ENCODE measurements at regions not wholly inside any gene's neighbourhood (a gene's known extent, or its start where the extent isn't known, plus 50 kb on each side); places are given as distances from the start of the nearest gene placed in this dataset.

DNA sequence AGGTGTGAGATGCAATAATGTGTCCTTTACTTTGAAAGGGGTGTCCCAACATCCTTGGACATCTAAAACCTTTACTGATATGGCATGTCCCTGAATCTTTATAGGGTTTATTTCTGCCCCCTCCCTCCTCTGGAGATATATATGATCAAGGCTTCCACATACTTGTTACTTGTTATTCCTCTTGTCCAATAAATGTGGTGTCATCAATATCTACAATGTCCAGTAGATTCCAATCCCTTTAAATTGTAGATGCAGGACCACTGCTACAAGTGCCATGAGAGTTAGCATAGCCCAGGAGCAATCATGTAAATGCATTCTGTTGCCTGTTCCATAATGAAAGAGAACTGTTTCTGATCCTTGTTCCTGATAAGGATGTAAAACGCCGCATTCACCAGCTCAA is 479.7 kb upstream of the MEIS1 start:
- Histone ChIP-seq H4K20me1 (ENCODE audit: insufficient read depth, low read length) (no peaks in the 10 kb centered on the region), H3K4me3 (ENCODE audit: insufficient read depth, low read depth, low read length) (no peak overlapping the region), H3K79me2 (ENCODE audit: insufficient read depth, low read length) (no peaks in the 10 kb centered on the region), H3K27me3 (ENCODE audit: insufficient read depth, low read length) (no peaks in the 10 kb centered on the region), H2AFZ (ENCODE audit: low read depth, low read length) (no peak overlapping the region), H3K9ac (ENCODE audit: low read length) (no peak overlapping the region), H3K9me3 (ENCODE audit: insufficient read depth, low read depth, low read length) (no peaks in the 10 kb centered on the region), H3K27ac (ENCODE audit: low read depth, low read length) (no peak overlapping the region), H3K36me3 (ENCODE audit: insufficient read depth, low read length) (no peaks in the 10 kb centered on the region), H3K4me1 (ENCODE audit: insufficient read depth, low read length) (no peaks in the 10 kb centered on the region), H3K4me2 (ENCODE audit: low read length) (no peak overlapping the region)
- Mint-ChIP-seq H3K4me1 (ENCODE audit: low read depth, unreplicated experiment) (no peaks in the 10 kb centered on the region), H3K27ac (ENCODE audit: unreplicated experiment) (no peak overlapping the region), H3K9me3 (ENCODE audit: unreplicated experiment) (peaks cover 3% of the 10 kb centered on the region), H3K27me3 (ENCODE audit: low read depth, unreplicated experiment) (peaks cover 16% of the 10 kb centered on the region), H3K36me3 (ENCODE audit: low read depth, unreplicated experiment) (no peaks in the 10 kb centered on the region), H3K4me3 (ENCODE audit: unreplicated experiment) (no peak overlapping the region)
- TF ChIP-seq, protein P1, sequence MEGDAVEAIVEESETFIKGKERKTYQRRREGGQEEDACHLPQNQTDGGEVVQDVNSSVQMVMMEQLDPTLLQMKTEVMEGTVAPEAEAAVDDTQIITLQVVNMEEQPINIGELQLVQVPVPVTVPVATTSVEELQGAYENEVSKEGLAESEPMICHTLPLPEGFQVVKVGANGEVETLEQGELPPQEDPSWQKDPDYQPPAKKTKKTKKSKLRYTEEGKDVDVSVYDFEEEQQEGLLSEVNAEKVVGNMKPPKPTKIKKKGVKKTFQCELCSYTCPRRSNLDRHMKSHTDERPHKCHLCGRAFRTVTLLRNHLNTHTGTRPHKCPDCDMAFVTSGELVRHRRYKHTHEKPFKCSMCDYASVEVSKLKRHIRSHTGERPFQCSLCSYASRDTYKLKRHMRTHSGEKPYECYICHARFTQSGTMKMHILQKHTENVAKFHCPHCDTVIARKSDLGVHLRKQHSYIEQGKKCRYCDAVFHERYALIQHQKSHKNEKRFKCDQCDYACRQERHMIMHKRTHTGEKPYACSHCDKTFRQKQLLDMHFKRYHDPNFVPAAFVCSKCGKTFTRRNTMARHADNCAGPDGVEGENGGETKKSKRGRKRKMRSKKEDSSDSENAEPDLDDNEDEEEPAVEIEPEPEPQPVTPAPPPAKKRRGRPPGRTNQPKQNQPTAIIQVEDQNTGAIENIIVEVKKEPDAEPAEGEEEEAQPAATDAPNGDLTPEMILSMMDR (IDR thresholded peaks at IDR 0.05; ENCODE audit: insufficient read depth, low read depth, low read length): no peak
- TF ChIP-seq EZH2 (IDR thresholded peaks at IDR 0.05; ENCODE audit: insufficient read depth, low read length): no peak
- DNase-seq (ENCODE audit: low read depth) (no peak), FAIRE-seq (no peak)

DNA sequence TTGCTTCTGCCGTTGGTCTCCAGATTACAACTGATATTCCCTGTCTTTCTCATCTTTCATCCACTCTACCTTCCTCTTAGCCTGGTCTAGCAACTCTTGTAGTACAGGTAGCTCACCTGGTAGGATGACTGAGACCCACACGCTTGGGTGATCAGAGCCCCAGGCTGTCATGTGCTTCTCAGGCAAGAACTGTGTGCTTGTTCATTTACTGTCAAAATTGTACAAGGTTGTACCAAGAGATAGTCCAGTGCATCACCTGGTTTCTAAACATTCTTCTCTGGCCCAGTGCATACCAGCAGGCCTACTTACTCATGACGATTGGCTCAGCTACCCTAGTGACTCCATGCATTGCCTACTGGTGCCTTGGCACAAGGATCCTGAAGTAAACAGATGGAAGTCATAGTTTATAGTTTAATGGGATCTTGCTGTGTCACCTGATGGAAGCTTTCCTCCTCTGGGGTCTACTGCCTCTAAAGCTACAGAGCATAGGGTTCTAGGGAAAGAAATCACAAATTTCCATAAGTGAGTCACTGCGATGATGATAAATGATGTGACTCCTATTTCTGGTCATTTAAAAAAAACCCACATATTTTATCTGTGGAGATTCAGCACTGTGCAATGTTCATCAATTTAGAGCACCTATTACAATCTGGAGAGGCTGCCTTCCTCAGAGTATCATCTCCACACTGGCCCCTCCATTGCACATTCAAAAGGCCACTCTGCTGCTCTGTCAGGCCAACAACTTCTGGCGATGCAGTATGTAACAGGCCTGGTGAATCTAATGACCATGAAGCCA is 481.8 kb upstream of the MEIS1 start:
- Mint-ChIP-seq H3K27ac (ENCODE audit: unreplicated experiment) (no peak overlapping the region), H3K4me3 (ENCODE audit: unreplicated experiment) (no peak overlapping the region), H3K36me3 (ENCODE audit: low read depth, unreplicated experiment) (no peaks in the 10 kb centered on the region), H3K9me3 (ENCODE audit: unreplicated experiment) (peaks cover 3% of the 10 kb centered on the region), H3K4me1 (ENCODE audit: low read depth, unreplicated experiment) (no peaks in the 10 kb centered on the region), H3K27me3 (ENCODE audit: low read depth, unreplicated experiment) (peaks cover 16% of the 10 kb centered on the region)
- H3K27ac ChIP-seq (ENCODE audit: low read depth, low read length): no peak overlapping the region
- FAIRE-seq (no peak), DNase-seq (ENCODE audit: low read depth) (no peak)
- no peaks in the 10 kb centered on the region for H4K20me1 ChIP-seq (ENCODE audit: insufficient read depth, low read length)
- no peak overlapping the region for H3K4me2 ChIP-seq (ENCODE audit: low read length)
- no peaks in the 10 kb centered on the region for H3K36me3 ChIP-seq (ENCODE audit: insufficient read depth, low read length)
- H2AFZ ChIP-seq (ENCODE audit: low read depth, low read length): no peak overlapping the region
- H3K27me3 ChIP-seq (ENCODE audit: insufficient read depth, low read length): no peaks in the 10 kb centered on the region
- no peak overlapping the region for H3K9ac ChIP-seq (ENCODE audit: low read length)
- no peak overlapping the region for H3K4me3 ChIP-seq (ENCODE audit: insufficient read depth, low read depth, low read length)
- no peaks in the 10 kb centered on the region for H3K9me3 ChIP-seq (ENCODE audit: insufficient read depth, low read depth, low read length)
- no peaks in the 10 kb centered on the region for H3K4me1 ChIP-seq (ENCODE audit: insufficient read depth, low read length)
- H3K79me2 ChIP-seq (ENCODE audit: insufficient read depth, low read length): no peaks in the 10 kb centered on the region
- TF ChIP-seq EZH2 (IDR thresholded peaks at IDR 0.05; ENCODE audit: insufficient read depth, low read length): no peak
- TF ChIP-seq, protein P1 (IDR thresholded peaks at IDR 0.05; ENCODE audit: insufficient read depth, low read depth, low read length): no peak

DNA sequence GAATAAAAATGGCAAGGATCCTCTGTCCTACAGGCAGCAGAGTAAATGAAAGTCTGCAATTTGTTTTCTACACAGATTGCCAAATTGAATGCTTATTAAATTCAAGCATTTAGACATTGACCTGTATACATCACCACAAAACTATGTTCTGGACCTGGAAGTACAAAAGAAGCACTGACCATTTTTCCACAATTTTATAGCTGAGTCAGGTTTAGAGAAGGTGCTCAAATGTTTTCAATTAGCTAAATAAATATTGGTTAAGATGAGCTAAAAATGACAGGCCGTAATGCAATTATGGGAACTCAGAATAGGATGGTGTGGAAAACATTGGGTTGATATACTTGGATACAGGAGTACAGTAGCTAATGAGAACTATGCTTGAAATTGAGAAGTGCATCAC is 490.7 kb upstream of the MEIS1 start:
- Mint-ChIP-seq H3K4me1 (ENCODE audit: low read depth, unreplicated experiment) (no peaks in the 10 kb centered on the region), H3K36me3 (ENCODE audit: low read depth, unreplicated experiment) (no peaks in the 10 kb centered on the region), H3K27me3 (ENCODE audit: low read depth, unreplicated experiment) (peaks cover 6% of the 10 kb centered on the region), H3K27ac (ENCODE audit: unreplicated experiment) (no peak overlapping the region), H3K4me3 (ENCODE audit: unreplicated experiment) (no peak overlapping the region), H3K9me3 (ENCODE audit: unreplicated experiment) (no peaks in the 10 kb centered on the region)
- Histone ChIP-seq H4K20me1 (ENCODE audit: insufficient read depth, low read length) (no peaks in the 10 kb centered on the region), H2AFZ (ENCODE audit: low read depth, low read length) (no peak overlapping the region), H3K9ac (ENCODE audit: low read length) (no peak overlapping the region), H3K27ac (ENCODE audit: low read depth, low read length) (no peak overlapping the region), H3K4me2 (ENCODE audit: low read length) (no peak overlapping the region), H3K9me3 (ENCODE audit: insufficient read depth, low read depth, low read length) (peaks cover 8% of the 10 kb centered on the region), H3K4me3 (ENCODE audit: insufficient read depth, low read depth, low read length) (no peak overlapping the region), H3K36me3 (ENCODE audit: insufficient read depth, low read length) (no peaks in the 10 kb centered on the region), H3K27me3 (ENCODE audit: insufficient read depth, low read length) (no peaks in the 10 kb centered on the region), H3K4me1 (ENCODE audit: insufficient read depth, low read length) (no peaks in the 10 kb centered on the region), H3K79me2 (ENCODE audit: insufficient read depth, low read length) (no peaks in the 10 kb centered on the region)
- FAIRE-seq (no peak), DNase-seq (ENCODE audit: low read depth) (no peak)
- TF ChIP-seq EZH2 (IDR thresholded peaks at IDR 0.05; ENCODE audit: insufficient read depth, low read length): no peak
- TF ChIP-seq, protein P1 (IDR thresholded peaks at IDR 0.05; ENCODE audit: insufficient read depth, low read depth, low read length): no peak
